GM21423 (cell line): ENCODE measurements at regions not wholly inside any gene's neighbourhood (a gene's known extent, or its start where the extent isn't known, plus 50 kb on each side); places are given as distances from the start of the nearest gene placed in this dataset.

Experiments
- ATAC-seq: cut with Tn5 transposase; IDR thresholded peaks from one replicate; pipeline ENCODE4 v1.9.1; 2021; ENCODE audit warnings: mild to moderate bottlenecking, moderate library complexity; ENCODE audit not compliant: unreplicated experiment

DNA sequence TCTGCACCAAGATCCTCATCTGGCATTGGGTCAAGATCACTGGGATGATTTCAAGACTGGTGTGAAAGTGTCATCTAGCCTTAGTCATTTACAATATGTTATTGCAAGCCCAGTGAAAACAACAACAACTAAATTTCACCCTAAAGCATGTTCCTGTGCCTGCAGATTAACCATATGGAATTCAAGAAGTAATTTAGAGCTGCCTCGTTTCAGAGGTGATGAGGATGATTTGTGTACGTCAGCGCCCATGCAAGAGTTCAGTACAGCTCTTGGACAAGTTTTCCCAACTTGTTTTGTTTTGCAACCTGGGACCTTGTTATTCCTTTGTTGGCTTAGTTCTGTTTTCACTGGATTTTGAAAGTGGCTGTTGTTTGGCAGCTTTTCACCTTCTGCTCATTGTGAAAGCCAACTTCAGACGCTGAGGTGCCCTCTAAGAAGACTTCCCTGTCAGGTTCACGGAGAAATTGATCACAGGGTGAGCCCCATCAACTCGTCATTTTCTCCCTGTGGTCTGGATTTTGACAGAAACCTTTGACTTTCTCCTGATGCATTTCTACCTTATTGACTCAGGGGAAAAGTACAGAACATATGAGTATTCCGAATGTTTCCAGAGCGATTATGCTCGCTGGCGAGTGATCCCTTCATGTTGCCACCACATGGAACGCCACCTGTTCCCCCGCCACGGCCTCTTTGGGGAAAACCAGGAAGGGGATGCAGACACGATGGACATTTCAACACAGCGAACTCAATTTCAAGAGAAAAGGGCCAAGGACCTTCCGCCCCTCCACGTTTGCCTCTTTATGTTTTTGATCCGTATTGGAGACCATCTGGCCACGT lies 85.6 kb downstream of the FOXL1 start:
- no peak for ATAC-seq

DNA sequence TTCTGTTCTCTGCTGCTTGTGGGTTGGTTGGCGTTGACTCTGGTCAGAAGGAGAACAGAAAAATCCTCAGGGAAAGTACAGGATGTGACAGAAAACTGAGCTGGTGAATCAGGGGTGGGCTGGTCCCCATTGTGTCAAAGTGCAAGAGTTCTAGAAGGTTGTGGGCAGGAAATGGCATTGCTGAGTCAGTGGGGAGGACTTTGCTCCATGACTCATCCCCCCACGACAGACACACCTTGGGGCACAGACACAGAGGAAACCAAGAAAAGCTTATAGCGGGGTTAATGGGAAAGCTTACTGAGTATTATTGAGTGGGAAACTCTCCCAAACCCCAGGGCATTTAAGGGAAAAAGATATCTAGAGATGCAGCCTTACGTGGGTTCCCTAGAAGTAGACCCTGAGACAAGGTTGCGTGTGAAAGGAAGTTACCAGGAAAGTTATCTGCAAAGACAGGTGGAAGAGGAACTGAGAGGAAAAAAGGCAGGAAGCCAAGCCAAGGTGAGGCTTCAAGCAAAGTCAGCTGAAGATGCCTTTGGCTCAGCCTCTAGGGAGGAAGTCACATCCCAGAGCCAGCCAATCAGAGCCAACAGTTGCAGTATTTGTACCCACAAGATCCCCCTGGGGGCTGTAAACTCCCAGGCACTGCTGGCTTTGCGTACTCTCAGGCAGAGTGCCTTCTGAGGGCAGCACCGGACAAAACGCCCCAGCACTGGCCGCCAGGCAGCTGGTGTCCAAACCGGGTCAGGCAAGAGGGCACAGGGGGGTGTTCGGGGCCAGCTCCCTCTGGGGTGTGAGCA lies 86.4 kb downstream of the FOXL1 start:
- ATAC-seq = peak; percentile 71

DNA sequence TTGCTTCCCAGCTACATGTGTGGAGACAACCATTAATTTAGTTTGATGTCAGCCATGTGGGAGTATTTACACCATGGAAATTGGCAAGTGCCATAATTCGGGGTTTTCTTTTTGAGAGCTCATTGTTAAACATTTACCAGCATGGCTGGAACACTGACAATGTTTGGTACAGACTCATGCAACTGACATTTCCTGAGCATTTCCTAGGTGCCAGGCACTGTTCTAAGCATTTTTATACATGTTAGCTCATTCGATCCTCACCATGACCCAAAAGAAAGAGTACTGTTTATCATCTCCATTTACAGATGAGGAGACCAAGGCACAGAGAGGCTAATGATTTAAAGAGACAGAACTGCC lies 86.9 kb downstream of the FOXL1 start:
- ATAC-seq = no peak

DNA sequence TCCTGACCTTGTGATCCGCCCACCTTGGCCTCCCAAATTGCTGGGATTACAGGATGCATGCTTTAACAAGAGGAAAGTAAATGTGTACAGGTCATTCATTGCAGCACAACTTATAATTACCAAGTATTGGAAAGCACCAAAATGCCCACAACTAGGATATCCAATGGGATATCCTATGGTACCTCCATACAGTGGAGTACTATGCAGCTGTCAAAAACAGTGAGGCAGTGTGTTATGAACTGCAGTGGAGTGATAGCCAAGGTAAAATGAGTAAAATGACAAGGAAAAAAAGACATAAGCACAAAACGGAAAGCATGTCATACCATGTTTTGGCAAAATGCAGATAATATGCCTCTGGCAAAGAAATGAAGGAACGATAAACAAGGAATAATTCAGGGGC lies 87.6 kb downstream of the FOXL1 start:
- no peak for ATAC-seq

DNA sequence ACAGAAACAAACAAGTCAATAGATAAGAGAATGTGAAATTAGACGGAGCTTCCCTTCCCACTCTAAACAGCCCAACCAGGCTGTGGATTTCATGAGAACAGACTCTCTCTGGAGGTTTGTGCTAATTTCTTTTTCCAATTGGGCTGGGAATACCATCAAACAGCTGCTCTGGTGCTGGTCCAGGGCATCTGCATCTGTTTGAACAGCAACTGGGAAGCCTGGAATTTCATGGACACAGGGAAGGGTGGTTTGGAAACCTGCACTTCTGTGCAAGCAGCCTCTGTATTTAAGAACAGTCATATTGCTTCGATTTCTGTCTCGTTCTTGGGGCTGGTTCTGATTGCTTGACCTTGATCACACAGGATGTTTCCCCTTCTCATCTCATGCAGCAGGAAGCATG lies 88.7 kb downstream of the FOXL1 start:
- ATAC-seq = no peak

DNA sequence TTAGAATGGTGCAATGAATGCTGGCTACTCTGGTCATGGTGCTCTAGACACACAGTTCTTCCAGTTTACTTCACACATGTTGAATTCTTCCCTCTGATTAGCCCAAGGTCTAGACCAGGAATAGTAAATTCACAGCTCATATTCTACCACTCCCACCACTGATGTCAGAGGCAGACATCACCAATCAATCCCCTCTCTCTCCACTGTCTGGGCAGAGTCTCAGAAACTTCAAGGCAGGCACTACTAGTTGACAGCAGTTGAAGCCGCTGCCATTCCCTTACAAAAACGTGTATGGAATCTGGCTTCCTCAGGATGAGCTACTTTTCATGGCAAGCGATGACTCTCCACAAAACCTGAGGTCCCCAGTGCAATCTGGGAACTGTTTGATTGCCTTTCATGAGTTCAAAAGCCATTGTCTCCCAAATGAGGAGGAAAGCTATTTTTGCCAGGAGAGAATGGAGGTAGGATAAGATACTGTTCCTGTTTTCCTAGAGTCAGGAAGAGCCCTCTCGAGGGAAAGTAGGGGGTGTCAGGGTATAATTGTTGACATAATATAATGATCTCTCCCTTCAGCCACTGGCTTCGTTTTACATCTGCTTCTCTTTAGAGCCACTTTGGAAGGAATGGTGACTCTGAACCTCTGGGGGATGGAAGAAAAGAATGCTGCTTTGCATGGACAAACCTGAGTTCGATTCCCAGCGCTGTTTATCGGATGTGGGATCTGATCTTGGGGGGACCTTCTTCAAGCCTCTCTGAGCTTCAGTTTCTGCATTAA lies 90.0 kb downstream of the FOXL1 start:
- ATAC-seq = no peak

DNA sequence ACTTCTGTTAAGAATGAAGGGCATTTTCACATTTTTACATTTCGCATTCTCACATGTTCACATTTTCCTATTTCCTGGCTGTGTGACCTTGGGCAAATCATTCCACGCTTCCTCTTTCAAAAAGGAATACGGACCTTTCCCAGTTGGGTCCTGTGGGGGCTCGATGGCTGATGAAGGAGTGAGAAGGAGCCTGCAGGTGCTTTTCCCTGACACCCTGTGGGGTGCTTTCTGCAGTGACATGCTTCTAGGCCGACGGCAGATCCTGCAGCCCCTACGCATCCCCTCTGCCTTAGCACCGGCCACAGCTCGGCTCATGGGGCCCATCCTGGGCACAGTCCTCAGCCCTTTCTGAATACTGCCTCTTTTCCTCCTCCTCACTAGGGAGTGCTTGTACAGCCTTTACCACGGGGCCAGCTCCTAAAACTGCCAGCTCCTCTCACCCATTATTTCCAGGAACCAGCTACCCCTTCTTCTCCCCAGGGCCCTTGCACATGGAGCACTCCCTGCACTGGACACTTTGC lies 91.0 kb downstream of the FOXL1 start:
- no peak for ATAC-seq

DNA sequence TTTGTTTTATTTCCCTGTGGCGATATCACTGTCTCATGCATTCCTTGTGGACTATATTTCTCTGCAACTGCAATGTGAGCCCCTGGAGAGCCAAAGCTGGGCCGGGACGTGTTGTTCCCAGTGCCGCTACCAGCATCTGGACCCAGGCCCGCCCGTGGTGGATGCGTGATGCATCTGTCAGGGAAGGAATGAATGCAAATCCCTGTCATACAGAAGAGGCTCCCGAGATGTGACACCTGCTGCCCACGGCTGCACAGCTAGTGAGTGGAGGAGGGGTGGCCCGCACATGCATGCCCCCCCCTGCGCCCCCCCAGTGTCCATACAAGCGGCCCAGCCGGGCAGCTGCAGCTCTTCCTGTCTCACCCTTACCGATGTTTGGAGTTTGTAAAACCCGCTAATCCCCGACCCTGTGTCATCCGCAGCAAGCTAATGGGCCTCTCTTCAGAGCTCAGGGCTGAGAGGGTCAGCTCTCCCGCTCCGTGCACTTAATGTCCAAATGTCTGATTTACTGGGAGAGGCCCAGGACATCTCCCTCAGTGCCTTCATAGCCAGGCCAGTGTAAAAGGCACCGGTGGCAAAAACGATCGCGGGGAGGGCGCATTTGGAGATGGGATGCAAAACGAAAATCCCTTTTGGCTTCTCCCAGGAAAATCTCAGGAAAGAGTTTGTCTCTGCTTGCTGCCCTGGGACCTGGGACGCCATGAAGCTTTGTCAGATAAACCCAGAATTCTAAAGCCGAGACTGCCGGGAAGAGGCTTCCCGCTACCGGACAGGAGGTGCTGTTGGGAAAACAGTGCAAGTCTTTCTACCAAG lies 91.8 kb downstream of the FOXL1 start:
- no peak for ATAC-seq

DNA sequence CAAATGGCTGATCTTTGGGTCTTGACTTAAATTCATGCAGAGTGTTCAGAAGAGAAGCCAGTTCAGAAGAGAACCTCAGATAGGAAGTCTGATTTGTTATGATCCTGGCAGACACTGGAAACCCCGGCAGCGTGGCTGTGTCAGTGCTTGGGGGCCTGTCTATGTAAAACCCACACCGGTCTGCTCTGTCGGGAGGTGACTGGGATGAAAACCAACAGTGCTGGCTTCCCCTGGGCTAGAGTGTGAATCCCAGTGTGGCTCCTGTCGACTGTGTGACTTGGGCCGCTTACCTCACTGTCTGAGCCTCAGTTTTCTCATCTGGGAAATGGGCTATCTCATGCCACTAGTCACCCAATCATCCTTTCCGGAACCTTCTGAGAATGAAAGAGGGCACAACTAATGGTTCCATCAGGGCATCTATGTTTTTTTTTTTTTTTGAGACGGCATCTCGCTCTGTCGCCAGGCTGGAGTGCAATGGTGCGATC lies 92.4 kb downstream of the FOXL1 start:
- no peak for ATAC-seq

DNA sequence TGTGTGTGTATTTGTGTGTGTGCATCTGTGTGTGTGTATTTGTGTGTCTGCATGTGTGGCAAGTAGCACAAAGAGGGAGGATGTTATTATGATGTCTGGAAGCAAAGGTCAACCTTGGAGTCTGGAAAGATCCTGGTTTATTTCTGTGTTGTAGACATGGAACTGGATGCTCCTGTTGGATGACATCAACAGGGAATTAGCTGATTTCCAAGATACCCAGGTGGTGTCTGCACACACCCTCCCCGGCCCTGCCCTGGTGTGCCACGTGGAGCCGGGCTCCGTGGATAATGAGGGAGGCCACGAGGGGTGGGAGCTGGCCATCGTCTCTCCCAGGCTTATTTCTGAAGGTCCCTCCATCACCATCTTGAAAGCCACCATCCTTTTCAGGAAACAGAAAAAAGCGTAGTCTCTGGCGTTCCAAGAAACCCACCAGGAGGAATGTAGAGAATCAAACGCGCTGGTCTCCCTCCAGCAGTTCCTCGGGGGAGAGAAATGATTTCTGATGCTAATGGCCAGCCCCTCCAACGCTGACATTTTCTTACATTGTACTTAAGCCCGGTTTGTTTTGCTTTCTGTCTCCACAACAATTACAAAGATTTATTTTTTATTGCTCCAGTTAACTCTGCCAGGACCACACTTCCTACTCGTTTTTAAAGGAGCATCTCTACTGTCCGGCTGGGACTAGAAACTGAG lies 93.3 kb downstream of the FOXL1 start:
- no peak for ATAC-seq

DNA sequence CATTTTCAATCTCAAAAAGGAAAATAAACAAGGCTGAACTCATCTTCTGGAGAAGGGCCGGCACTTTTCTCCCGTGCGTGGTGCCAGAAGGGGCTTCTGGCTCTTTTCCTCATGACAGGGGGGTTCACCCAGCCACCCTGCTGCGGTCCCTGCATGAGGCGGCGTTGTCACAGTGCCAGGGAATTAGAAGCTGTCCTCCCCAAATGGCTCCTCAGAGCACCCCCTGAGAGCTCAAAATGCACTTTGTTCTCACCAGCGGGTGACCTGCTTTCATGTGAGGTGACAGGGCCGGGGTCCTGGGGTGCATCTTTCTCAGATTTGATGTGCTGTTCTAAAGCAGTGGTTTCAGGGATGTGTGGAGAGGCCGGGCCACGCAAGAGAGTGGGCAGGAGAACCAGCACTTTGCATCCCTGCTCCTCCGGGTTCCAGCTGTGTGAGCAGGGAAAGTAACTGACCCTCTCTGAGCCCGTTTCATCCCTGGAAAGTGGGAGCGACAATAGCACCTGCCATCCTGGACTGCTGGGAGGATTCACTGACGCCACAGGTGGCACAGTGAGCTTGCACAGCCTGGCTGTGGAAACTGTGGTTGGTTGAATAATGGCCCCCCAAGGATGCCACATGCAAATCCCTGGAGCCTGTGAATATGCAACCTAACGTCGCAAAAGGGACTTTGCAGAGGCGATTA lies 94.0 kb downstream of the FOXL1 start:
- no peak for ATAC-seq

DNA sequence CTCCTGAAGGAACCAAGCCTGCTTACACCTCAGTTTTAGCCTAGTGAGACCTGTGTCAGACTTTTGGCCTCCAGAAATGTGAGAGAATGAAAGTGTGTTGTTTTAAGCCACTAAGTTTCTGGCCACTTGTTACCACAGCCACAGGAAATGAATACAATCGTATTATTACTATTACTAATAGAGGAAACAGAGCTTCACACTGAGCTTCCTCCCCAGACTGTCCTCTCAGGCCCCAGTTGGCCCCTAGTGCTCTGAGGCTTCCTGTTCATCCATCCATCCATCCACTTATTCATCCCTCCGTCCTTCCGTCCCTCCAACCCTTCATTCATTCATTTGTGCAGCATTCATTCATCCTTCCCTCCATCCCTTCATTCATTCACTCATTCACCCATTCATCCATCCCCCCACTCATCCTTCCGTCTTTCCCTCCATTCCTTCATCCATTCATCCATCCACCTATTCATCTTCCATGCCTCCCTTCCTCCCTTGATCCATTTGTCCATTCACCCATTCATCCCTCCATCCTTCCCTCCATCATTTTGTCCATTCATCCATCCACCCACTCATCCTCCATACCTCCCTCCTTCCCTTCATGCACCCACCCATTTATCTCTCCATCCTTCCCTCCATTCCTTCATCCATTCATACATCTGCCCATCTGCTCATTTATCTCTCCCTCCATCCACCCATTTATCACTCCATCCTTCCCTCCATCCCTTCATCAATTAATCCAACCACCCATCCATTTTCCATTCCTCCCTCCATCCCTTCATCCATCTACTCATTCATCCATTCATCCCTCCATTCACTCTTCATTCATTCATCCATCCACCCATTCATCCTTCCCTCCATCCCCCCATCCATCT lies 95.0 kb downstream of the FOXL1 start:
- no peak for ATAC-seq

DNA sequence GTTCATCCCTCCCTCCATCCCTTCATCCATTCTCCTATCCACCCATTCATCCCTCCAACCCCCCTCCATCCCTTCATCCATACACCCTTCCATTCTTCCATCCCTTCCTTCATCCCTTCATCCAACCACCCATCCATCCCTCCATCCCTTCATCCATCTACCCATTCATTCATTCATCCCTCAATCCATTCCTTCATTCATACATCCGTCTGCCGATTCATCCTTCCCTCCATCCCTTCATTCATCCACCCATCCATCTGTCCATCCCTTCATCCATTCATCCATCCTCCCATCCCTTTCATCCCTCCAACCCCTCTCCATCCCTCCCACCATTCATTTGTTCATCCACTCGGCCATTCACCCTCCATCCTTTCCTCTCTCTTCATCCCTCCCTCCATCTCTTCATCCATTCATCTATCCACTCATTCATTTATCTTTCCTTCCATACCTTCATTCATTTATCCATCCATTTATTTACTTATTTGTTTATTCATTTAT lies 95.7 kb downstream of the FOXL1 start:
- no peak for ATAC-seq

DNA sequence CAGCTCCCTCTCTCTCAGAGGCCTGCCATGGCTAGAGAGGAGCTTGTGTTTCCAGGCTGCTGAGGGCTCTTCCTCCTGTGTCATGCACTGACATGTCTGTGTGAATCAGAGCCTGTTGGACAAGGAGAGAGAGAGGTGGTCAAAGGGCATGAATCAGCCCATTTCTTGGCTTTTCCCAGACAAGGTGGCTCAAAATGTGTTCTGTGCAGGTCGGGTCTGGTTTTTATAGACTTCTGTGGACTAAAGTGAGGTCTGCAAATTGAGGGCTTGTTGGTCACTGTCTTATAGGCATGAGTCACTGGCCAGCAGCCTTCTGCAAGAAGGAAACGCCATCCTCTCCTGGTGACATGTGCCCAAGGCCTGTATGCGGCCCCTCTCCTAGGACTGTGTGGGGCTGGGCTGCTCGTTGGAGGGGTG lies 97.9 kb downstream of the FOXL1 start:
- no peak for ATAC-seq

DNA sequence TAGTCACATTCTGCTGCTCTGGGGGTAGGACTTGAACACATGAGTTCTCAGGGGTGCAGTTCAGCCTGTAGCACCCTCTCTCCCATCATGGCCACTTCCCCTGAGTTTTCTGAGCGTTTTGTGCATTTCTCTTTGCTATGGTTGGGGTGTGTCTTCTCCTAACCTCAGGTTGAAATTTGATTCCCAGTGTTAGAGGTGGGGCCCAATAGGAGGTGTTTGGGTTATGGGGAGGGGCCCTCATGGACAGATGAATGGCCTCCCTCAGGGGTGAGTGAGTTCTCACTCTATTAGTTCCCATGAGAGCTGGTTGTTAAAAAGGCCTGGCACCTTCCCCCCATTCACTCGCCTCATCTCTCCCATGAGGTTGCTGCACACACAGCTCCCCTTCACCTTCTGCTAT lies 101.1 kb downstream of the FOXL1 start:
- no peak for ATAC-seq

DNA sequence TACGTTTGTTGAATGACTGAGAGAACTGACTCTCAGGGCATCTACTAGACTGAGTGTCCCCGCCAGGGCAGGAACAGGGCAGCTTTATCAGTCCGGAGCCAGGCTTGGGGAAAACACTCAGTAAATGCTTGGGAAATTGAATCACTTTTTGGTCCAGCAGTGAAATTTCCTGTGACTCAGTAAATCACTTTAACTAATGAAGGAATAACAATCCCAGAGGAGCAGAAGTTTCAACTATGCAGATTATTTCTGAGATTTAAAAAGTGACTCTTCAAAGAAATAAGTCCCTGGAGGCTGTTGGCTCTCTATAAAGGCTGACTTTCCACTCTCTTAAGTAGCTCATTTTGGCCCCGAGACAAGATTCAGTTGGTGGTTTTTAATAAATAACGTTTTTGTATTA lies 101.8 kb downstream of the FOXL1 start:
- ATAC-seq = no peak

DNA sequence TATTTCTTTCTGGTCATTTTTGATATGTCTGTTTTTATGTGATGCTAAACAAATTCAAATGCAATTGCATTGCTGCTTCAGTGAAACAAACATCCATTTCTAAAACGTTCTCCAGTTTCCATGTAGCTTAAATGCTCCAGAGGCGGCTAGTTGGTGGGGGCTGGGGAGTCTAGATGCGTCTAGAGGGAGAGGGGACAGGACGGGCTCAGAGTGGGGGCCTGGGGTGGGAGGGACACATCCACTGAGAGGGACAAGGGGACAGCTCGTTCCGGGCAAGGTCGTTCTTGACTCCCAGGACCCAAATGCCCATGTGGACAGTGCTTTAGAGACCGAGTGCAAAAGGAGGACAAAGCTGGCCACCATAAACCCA lies 102.3 kb downstream of the FOXL1 start:
- no peak for ATAC-seq
